NT2/D1 (cell line): ENCODE measurements at regions not wholly inside any gene's neighbourhood (a gene's known extent, or its start where the extent isn't known, plus 50 kb on each side); places are given as distances from the start of the nearest gene placed in this dataset.

Experiments
- SUZ12 ChIP-seq: IDR thresholded peaks from 2 replicates; pipeline ENCODE4 v1.6.1; 2011; ENCODE audit not compliant: insufficient read length, insufficient read depth; ENCODE audit errors: extremely low read depth
- YY1 ChIP-seq: IDR thresholded peaks from 2 replicates; pipeline ENCODE4 v1.6.1; 2011; ENCODE audit not compliant: insufficient read length, insufficient read depth
- ZNF274 ChIP-seq: IDR thresholded peaks from 2 replicates; pipeline ENCODE4 v1.6.1; 2011; ENCODE audit warnings: mild to moderate bottlenecking, low read depth, low read length

DNA sequence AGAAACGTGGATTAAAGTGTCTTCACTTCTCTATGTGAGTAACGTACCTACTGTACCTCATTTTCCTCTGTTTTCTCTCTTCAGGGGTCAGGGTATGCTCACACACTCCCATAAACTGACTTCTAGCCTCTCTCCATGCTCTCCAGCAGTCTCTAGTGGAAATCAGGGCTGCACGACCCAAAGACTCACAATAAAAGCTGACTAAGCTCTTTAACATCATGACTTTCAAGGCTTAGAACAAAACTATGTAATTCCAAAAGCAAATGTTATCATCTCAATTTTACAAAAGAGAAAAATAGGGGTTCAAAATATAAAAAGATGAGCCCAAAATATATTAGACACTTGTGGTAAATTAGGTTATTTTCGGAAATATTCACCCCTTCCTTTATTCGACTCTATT, 62.5 kb upstream of the KRTAP11-1 start:
- TF ChIP-seq YY1 (no peak), ZNF274 (no peak), SUZ12 (no peak)
